CD14-positive monocyte (primary cell): ENCODE measurements at regions not wholly inside any gene's neighbourhood (a gene's known extent, or its start where the extent isn't known, plus 50 kb on each side); places are given as distances from the start of the nearest gene placed in this dataset.
"Not testable (repeated sequence)": the region's sequence is repeated elsewhere in the genome, so short reads cannot be mapped to it uniquely, and the experiment has no call there.

ENCODE experiments used
- DNase-seq, 3 donors: peaks; one replicate each; pipeline ENCODE4 v3.0.0-alpha.2; 2011 to 2022
- H2AFZ ChIP-seq: 2 replicates; pipeline ENCODE4 v1.6.0; 2012; ENCODE audit warnings: mild to moderate bottlenecking, low read depth, low read length, inconsistent platforms; ENCODE audit not compliant: insufficient read depth, poor library complexity, severe bottlenecking
- H3K27ac ChIP-seq, 2 donors: 1 replicate in 1 of 2; 2 replicates in 1 of 2; pipeline ENCODE4 v1.5.1; 2012 to 2013; ENCODE audit warnings: low read length in 2 of 2, control low read depth in 1 of 2, inconsistent platforms in 1 of 2, low read depth in 1 of 2, mild to moderate bottlenecking in 1 of 2
- H3K27me3 ChIP-seq, 2 donors: one replicate each; pipeline versions ENCODE4 v1.6.0 to v1.6.1; 2011 to 2013; ENCODE audit warnings: low read length in 2 of 2; ENCODE audit not compliant: control insufficient read depth in 2 of 2, insufficient read depth in 2 of 2
- H3K36me3 ChIP-seq, 2 donors: replicated peaks in 1 of 2; 1 replicate in 1 of 2; 2 replicates in 1 of 2; pipeline versions ENCODE4 v1.5.1 to v1.6.1; 2012 to 2013; ENCODE audit warnings: low read length in 2 of 2, control low read depth in 1 of 2, inconsistent platforms in 1 of 2, mild to moderate bottlenecking in 1 of 2; ENCODE audit not compliant: insufficient read depth in 2 of 2, control insufficient read depth in 1 of 2
- H3K4me1 ChIP-seq, 2 donors: 1 replicate in 1 of 2; 2 replicates in 1 of 2; pipeline versions ENCODE4 v1.5.1 to v1.6.1; 2012 to 2013; ENCODE audit warnings: low read length in 2 of 2, control low read depth in 1 of 2, inconsistent platforms in 1 of 2, mild to moderate bottlenecking in 1 of 2, moderate library complexity in 1 of 2; ENCODE audit not compliant: insufficient read depth in 2 of 2, control insufficient read depth in 1 of 2
- H3K4me2 ChIP-seq: replicated peaks from 2 replicates; pipeline ENCODE3; 2012; ENCODE audit warnings: low read length, moderate library complexity, mild to moderate bottlenecking; ENCODE audit not compliant: poor library complexity, severe bottlenecking; ENCODE audit errors: extremely low read depth
- H3K4me3 ChIP-seq, 3 experiments: fragments of 200-600 bp in 1 of 3; sonication (generic) in 1 of 3; replicated peaks in 1 of 3; 1 replicate in 2 of 3; 2 replicates in 1 of 3; pipeline ENCODE4 v1.5.1; 2011 to 2013; ENCODE audit warnings: low read length in 3 of 3, mild to moderate bottlenecking in 3 of 3, control low read depth in 2 of 3, low read depth in 2 of 3, inconsistent platforms in 1 of 3, moderate library complexity in 1 of 3
- H3K79me2 ChIP-seq: 2 replicates; pipeline ENCODE4 v1.6.0; 2012; ENCODE audit warnings: mild to moderate bottlenecking, control low read depth, inconsistent platforms, low read length, moderate library complexity; ENCODE audit not compliant: insufficient read depth
- H3K9ac ChIP-seq: 2 replicates; pipeline ENCODE4 v1.6.0; 2017; ENCODE audit warnings: low read length, mild to moderate bottlenecking; ENCODE audit not compliant: insufficient read depth, poor library complexity, severe bottlenecking
- H3K9me3 ChIP-seq, 2 donors: replicated peaks in 1 of 2; 1 replicate in 1 of 2; 2 replicates in 1 of 2; pipeline versions ENCODE4 v1.5.1 to v1.6.1; 2012 to 2013; ENCODE audit warnings: low read length in 2 of 2, control low read depth in 1 of 2; ENCODE audit not compliant: control insufficient read depth in 1 of 2, insufficient read depth in 1 of 2
- H4K20me1 ChIP-seq: 2 replicates; pipeline ENCODE4 v1.6.0; 2012; ENCODE audit warnings: mild to moderate bottlenecking, low read length, control low read depth, moderate library complexity; ENCODE audit not compliant: insufficient read depth
- H3K27ac Mint-ChIP-seq, 7 donors: one replicate each; pipeline ENCODE4 v1.8.0; 2020; ENCODE audit warnings: mild to moderate bottlenecking in 7 of 7, mixed read lengths in 7 of 7, moderate library complexity in 6 of 7, inconsistent platforms in 2 of 7
- H3K27me3 Mint-ChIP-seq, 3 donors: one replicate each; pipeline ENCODE4 v1.8.0; 2021 to 2022; ENCODE audit warnings: low read depth in 3 of 3, mild to moderate bottlenecking in 3 of 3, mixed read lengths in 3 of 3, moderate library complexity in 3 of 3, inconsistent platforms in 1 of 3
- H3K36me3 Mint-ChIP-seq, 2 donors: one replicate each; pipeline ENCODE4 v1.8.0; 2020; ENCODE audit warnings: mixed read lengths in 2 of 2, inconsistent platforms in 1 of 2, mild to moderate bottlenecking in 1 of 2
- H3K4me1 Mint-ChIP-seq: one replicate; pipeline ENCODE4 v1.8.0; 2020; ENCODE audit warnings: mild to moderate bottlenecking, mixed read lengths
- H3K4me3 Mint-ChIP-seq, 2 donors: one replicate each; pipeline ENCODE4 v1.8.0; 2020; ENCODE audit warnings: mild to moderate bottlenecking in 2 of 2, mixed read lengths in 2 of 2, moderate library complexity in 1 of 2
- H3K9me3 Mint-ChIP-seq, 7 donors: one replicate each; pipeline ENCODE4 v1.8.0; 2020 to 2022; ENCODE audit warnings: mixed read lengths in 7 of 7, mild to moderate bottlenecking in 6 of 7, moderate library complexity in 6 of 7, inconsistent platforms in 2 of 7
- WGBS: methylation state at CpG from one replicate; pipeline ENCODE4 v1.1.5; 2013; ENCODE audit warnings: missing lambda C conversion rate; ENCODE audit not compliant: insufficient coverage; 5-methylcytosine and 5-hydroxymethylcytosine counted together
- intact Hi-C, 2 donors: fragments of 100-400 bp; cut with micrococcal nuclease; formaldehyde crosslinking; loops; one replicate each; pipeline versions ENCODE4 v1.15.0 to v1.15.1; 2023
- TF ChIP-seq, protein P1 (sequence below): fragments of 200-600 bp; IDR thresholded peaks from one replicate; pipeline ENCODE4 v1.8.0; 2022; ENCODE audit warnings: antibody characterized with exemption, mild to moderate bottlenecking

DNA sequence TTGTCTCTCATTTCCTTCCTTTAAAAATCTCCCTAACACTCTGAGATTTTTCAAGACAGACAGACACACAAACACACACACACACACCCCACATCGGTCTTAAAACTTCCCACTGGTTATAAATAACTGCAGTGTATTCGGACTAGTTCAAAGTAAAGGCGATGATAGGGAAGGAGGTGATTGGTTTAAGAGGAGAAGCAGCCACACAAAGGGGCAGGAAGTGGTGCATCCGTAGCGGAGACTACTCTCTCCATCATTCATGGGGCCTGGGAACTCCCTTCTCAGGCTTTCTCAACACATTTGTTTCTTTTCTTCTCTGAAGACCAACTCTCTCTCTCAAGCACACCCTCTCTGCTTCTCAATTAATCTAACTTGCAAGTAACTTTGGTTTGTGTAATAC, 149.1 kb upstream of the DPP10 start:
- no peaks in the 10 kb centered on the region for H3K36me3 Mint-ChIP-seq
- DNase-seq: no peak
- peaks cover 0 to 1% (median 0%) of the 10 kb centered on the region in 3 donors for H3K27me3 Mint-ChIP-seq
- H3K27ac ChIP-seq: no peak overlapping the region
- H3K36me3 ChIP-seq: no peaks in the 10 kb centered on the region
- no peaks in the 10 kb centered on the region for H4K20me1 ChIP-seq
- H3K4me1 Mint-ChIP-seq: no peaks in the 10 kb centered on the region
- H3K4me3 ChIP-seq: no peak overlapping the region
- TF ChIP-seq, protein P1, sequence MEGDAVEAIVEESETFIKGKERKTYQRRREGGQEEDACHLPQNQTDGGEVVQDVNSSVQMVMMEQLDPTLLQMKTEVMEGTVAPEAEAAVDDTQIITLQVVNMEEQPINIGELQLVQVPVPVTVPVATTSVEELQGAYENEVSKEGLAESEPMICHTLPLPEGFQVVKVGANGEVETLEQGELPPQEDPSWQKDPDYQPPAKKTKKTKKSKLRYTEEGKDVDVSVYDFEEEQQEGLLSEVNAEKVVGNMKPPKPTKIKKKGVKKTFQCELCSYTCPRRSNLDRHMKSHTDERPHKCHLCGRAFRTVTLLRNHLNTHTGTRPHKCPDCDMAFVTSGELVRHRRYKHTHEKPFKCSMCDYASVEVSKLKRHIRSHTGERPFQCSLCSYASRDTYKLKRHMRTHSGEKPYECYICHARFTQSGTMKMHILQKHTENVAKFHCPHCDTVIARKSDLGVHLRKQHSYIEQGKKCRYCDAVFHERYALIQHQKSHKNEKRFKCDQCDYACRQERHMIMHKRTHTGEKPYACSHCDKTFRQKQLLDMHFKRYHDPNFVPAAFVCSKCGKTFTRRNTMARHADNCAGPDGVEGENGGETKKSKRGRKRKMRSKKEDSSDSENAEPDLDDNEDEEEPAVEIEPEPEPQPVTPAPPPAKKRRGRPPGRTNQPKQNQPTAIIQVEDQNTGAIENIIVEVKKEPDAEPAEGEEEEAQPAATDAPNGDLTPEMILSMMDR: no peak
- no peak overlapping the region for H3K4me3 Mint-ChIP-seq
- H3K79me2 ChIP-seq: no peaks in the 10 kb centered on the region
- H3K27me3 ChIP-seq: no peaks in the 10 kb centered on the region
- H3K9ac ChIP-seq: no peak overlapping the region
- intact Hi-C loops: no loop called here
- H3K4me1 ChIP-seq: no peaks in the 10 kb centered on the region
- H3K27ac Mint-ChIP-seq: no peak overlapping the region
- H3K4me2 ChIP-seq: no peak overlapping the region
- no CpG with 5 or more reads among the region's 5 CpGs for WGBS
- peaks cover 0 to 10% (median 4%) of the 10 kb centered on the region in 7 donors for H3K9me3 Mint-ChIP-seq
- H2AFZ ChIP-seq: no peak overlapping the region
- H3K9me3 ChIP-seq: no peaks in the 10 kb centered on the region

GRCh38 chr2:114294741-114295140, 147.7 kb upstream of the DPP10 start:
- H3K36me3 Mint-ChIP-seq: no peaks in the 10 kb centered on the region
- peaks cover 0 to 1% (median 0%) of the 10 kb centered on the region in 3 donors for H3K27me3 Mint-ChIP-seq
- 49% methylated on average over 5 of the region's 6 CpGs for WGBS
- Histone ChIP-seq H3K9ac (no peak overlapping the region), H3K36me3 (no peaks in the 10 kb centered on the region), H3K27me3 (no peaks in the 10 kb centered on the region), H4K20me1 (no peaks in the 10 kb centered on the region), H3K4me1 (no peaks in the 10 kb centered on the region), H3K4me2 (no peak overlapping the region), H2AFZ (no peak overlapping the region), H3K9me3 (no peaks in the 10 kb centered on the region), H3K27ac (no peak overlapping the region), H3K79me2 (no peaks in the 10 kb centered on the region), H3K4me3 (no peak overlapping the region)
- H3K4me1 Mint-ChIP-seq: no peaks in the 10 kb centered on the region
- TF ChIP-seq, protein P1: no peak
- no peak for DNase-seq
- intact Hi-C loops: no loop called here
- H3K4me3 Mint-ChIP-seq: no peak overlapping the region
- peaks cover 0 to 8% (median 2%) of the 10 kb centered on the region in 7 donors for H3K9me3 Mint-ChIP-seq
- no peak overlapping the region for H3K27ac Mint-ChIP-seq

DNA sequence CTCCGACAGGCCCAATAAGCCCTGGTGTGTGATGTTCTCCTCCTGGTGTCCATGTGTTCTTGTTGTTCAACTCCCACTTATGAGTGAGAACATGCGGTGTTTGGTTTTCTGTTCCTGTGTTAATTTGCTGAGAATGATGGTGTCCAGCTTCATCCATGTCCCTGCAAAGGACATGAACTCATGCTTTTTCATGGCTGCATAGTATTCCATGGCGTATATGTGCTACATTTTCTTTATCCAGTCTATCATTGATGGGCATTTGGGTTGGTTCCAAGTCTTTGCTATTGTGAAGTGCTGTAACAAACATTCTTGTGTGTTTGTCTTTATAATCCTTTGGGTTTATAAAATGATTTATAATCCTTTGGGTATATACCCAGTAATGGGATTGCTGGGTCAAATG, 142.1 kb upstream of the DPP10 start:
- H3K27me3 Mint-ChIP-seq, H3K27ac ChIP-seq, H4K20me1 ChIP-seq, H3K4me1 ChIP-seq, H3K27ac Mint-ChIP-seq, H3K4me3 Mint-ChIP-seq, H3K4me1 Mint-ChIP-seq, H3K4me2 ChIP-seq, DNase-seq, H3K27me3 ChIP-seq, H3K4me3 ChIP-seq, intact Hi-C loops, H2AFZ ChIP-seq, H3K9ac ChIP-seq, H3K79me2 ChIP-seq, H3K36me3 ChIP-seq, H3K36me3 Mint-ChIP-seq: not testable (repeated sequence)
- WGBS: 60% methylated on average over 1 of the region's 3 CpGs
- peaks cover 0 to 16% of the 10 kb centered on the region in 2 donors for H3K9me3 ChIP-seq
- H3K9me3 Mint-ChIP-seq: peaks cover 0 to 19% (median 8%) of the 10 kb centered on the region in 7 donors
